H1 (cell line): ENCODE measurements at regions not wholly inside any gene's neighbourhood (a gene's known extent, or its start where the extent isn't known, plus 50 kb on each side); places are given as distances from the start of the nearest gene placed in this dataset.

Source experiments
- CTCF ChIA-PET: fragments of 300-600 bp; sonication (Branson Sonifier 250); formaldehyde crosslinking; loops from one replicate; lab custom pipeline; 2021; ENCODE audit not compliant: partially characterized antibody; lab: Charles Lee
- POLR2A ChIA-PET: fragments of 300-600 bp; sonication (Branson Sonifier 250); formaldehyde crosslinking; loops from one replicate; lab custom pipeline; 2021; ENCODE audit warnings: inconsistent platforms; ENCODE audit not compliant: partially characterized antibody; lab: Charles Lee
- DNase-seq, 2 experiments: peaks; one replicate each; pipeline versions ENCODE4 v3.0.0 to v3.0.0-alpha.2; 2010 to 2022; ENCODE audit warnings: low spot score in 2 of 2, low read depth in 1 of 2, mixed read lengths in 1 of 2
- FAIRE-seq: peaks from 2 replicates; lab custom pipeline; 2011; peaks lifted over from hg19 to GRCh38; lab: Jason Lieb, UNC
- H2AFZ ChIP-seq: 2 replicates; pipeline ENCODE4 v1.8.1; 2012; ENCODE audit warnings: low read length, inconsistent platforms
- H2AK5ac ChIP-seq: 2 replicates; pipeline ENCODE4 v1.6.1; 2013; ENCODE audit warnings: low read depth, low read length
- H2BK120ac ChIP-seq: replicated peaks from 2 replicates; pipeline ENCODE3; 2013; ENCODE audit warnings: low read depth, low read length, inconsistent platforms
- H2BK12ac ChIP-seq: 2 replicates; pipeline ENCODE4 v1.6.1; 2013; ENCODE audit warnings: low read depth, low read length
- H2BK15ac ChIP-seq: 2 replicates; pipeline ENCODE4 v1.6.1; 2013; ENCODE audit warnings: low read length
- H2BK20ac ChIP-seq: 2 replicates; pipeline ENCODE4 v1.6.1; 2013; ENCODE audit warnings: low read length
- H2BK5ac ChIP-seq: 2 replicates; pipeline ENCODE4 v1.6.1; 2013; ENCODE audit warnings: low read depth, low read length
- H3K14ac ChIP-seq: 2 replicates; pipeline ENCODE4 v1.6.1; 2013; ENCODE audit warnings: inconsistent platforms; ENCODE audit not compliant: insufficient read length
- H3K18ac ChIP-seq: 2 replicates; pipeline ENCODE4 v1.6.1; 2013; ENCODE audit warnings: low read length; ENCODE audit errors: extremely low read depth
- H3K23ac ChIP-seq: 2 replicates; pipeline ENCODE4 v1.6.1; 2013; ENCODE audit warnings: inconsistent platforms; ENCODE audit not compliant: insufficient read length
- H3K23me2 ChIP-seq: 2 replicates; pipeline ENCODE4 v1.6.1; 2013; ENCODE audit warnings: low read depth, low read length
- H3K27ac ChIP-seq: 2 replicates; pipeline ENCODE4 v1.6.1; 2011; ENCODE audit warnings: low read depth, low read length, inconsistent platforms
- H3K27me3 ChIP-seq, 4 experiments: replicated peaks in 1 of 4; 1 replicate in 1 of 4; 2 replicates in 3 of 4; pipeline versions ENCODE4 v1.6.1 to v1.8.1; 2011 to 2013; ENCODE audit warnings: low read length in 3 of 4, mild to moderate bottlenecking in 3 of 4, inconsistent platforms in 2 of 4, mixed read lengths in 2 of 4, moderate library complexity in 1 of 4; ENCODE audit not compliant: control insufficient read depth in 3 of 4, insufficient read depth in 3 of 4; ENCODE audit errors: extremely low read depth in 1 of 4
- H3K36me3 ChIP-seq, 4 experiments: 2 replicates each; pipeline versions ENCODE4 v1.6.1 to v1.8.1; 2011 to 2013; ENCODE audit warnings: mild to moderate bottlenecking in 4 of 4, low read length in 3 of 4, moderate library complexity in 2 of 4, control low read depth in 1 of 4, inconsistent platforms in 1 of 4; ENCODE audit not compliant: insufficient read depth in 4 of 4, control insufficient read depth in 2 of 4
- H3K4ac ChIP-seq: replicated peaks from 2 replicates; pipeline ENCODE3; 2013; ENCODE audit warnings: low read length, low read depth, mixed read lengths, inconsistent platforms; ENCODE audit not compliant: insufficient read length
- H3K4me1 ChIP-seq, 4 experiments: replicated peaks in 1 of 4; 1 replicate in 1 of 4; 2 replicates in 3 of 4; pipeline versions ENCODE4 v1.6.1 to v1.8.1; 2011 to 2013; ENCODE audit warnings: low read length in 3 of 4, inconsistent platforms in 2 of 4, mixed read lengths in 1 of 4; ENCODE audit not compliant: insufficient read depth in 4 of 4, control insufficient read depth in 3 of 4
- H3K4me2 ChIP-seq, 2 experiments: 2 replicates each; pipeline versions ENCODE4 v1.6.1 to v1.8.1; 2011 to 2013; ENCODE audit warnings: low read depth in 2 of 2, low read length in 2 of 2, control low read depth in 1 of 2, inconsistent platforms in 1 of 2, mild to moderate bottlenecking in 1 of 2; ENCODE audit not compliant: insufficient read depth in 1 of 2
- H3K4me3 ChIP-seq, 4 experiments: fragments of 200-600, 300-600 bp in 1 of 4; sonication (generic), shearing (Covaris generic), sonication (Bioruptor Twin) in 1 of 4; 2 replicates each; pipeline versions ENCODE4 v1.5.1 to v1.8.1; 2011 to 2016; ENCODE audit warnings: low read length in 4 of 4, low read depth in 3 of 4, control low read depth in 2 of 4, inconsistent platforms in 2 of 4, mild to moderate bottlenecking in 2 of 4, mixed read lengths in 1 of 4, moderate library complexity in 1 of 4; ENCODE audit not compliant: insufficient read depth in 2 of 4; ENCODE audit errors: extremely low read depth in 1 of 4
- H3K56ac ChIP-seq: replicated peaks from 2 replicates; pipeline ENCODE3; 2013; ENCODE audit warnings: low read depth, mild to moderate bottlenecking, mixed read lengths, low read length, inconsistent platforms; ENCODE audit not compliant: insufficient read length
- H3K79me1 ChIP-seq: 2 replicates; pipeline ENCODE4 v1.6.1; 2013; ENCODE audit warnings: low read depth, low read length, control low read depth
- H3K79me2 ChIP-seq, 2 experiments: 2 replicates each; pipeline versions ENCODE4 v1.6.1 to v1.8.1; 2012 to 2013; ENCODE audit warnings: low read length in 2 of 2, mild to moderate bottlenecking in 2 of 2, inconsistent platforms in 1 of 2; ENCODE audit not compliant: insufficient read depth in 2 of 2, control insufficient read depth in 1 of 2
- H3K9ac ChIP-seq, 4 experiments: replicated peaks in 1 of 4; 1 replicate in 1 of 4; 2 replicates in 3 of 4; pipeline versions ENCODE4 v1.6.1 to v1.8.1; 2011 to 2013; ENCODE audit warnings: low read depth in 3 of 4, low read length in 3 of 4, control low read depth in 2 of 4, mild to moderate bottlenecking in 2 of 4, moderate library complexity in 2 of 4, inconsistent platforms in 1 of 4; ENCODE audit errors: extremely low read depth in 1 of 4
- H3K9me3 ChIP-seq, 2 experiments: 2 replicates each; pipeline versions ENCODE4 v1.6.1 to v1.8.1; 2012 to 2013; ENCODE audit warnings: mild to moderate bottlenecking in 2 of 2, moderate library complexity in 2 of 2, control low read depth in 1 of 2, inconsistent platforms in 1 of 2, low read depth in 1 of 2, low read length in 1 of 2, mixed read lengths in 1 of 2; ENCODE audit not compliant: insufficient read depth in 2 of 2
- H4K20me1 ChIP-seq, 2 experiments: replicated peaks in 1 of 2; 2 replicates each; pipeline versions ENCODE3 to v1.8.1; 2011 to 2013; ENCODE audit warnings: inconsistent platforms in 2 of 2, low read length in 2 of 2, mild to moderate bottlenecking in 1 of 2; ENCODE audit not compliant: insufficient read depth in 2 of 2, control insufficient read depth in 1 of 2
- H4K5ac ChIP-seq: 2 replicates; pipeline ENCODE4 v1.6.1; 2013; ENCODE audit warnings: low read length, low read depth, mixed read lengths, inconsistent platforms; ENCODE audit not compliant: insufficient read length
- H4K8ac ChIP-seq: 2 replicates; pipeline ENCODE4 v1.8.0; 2013; ENCODE audit warnings: mild to moderate bottlenecking, moderate library complexity, low read length, inconsistent platforms; ENCODE audit not compliant: insufficient read depth; ENCODE audit errors: extremely low read depth
- H4K91ac ChIP-seq: replicated peaks from 2 replicates; pipeline ENCODE3; 2013; ENCODE audit warnings: low read length, mixed read lengths, inconsistent platforms; ENCODE audit not compliant: insufficient read length
- CBX8 ChIP-seq: fragments of 300-800, 300-1000 bp; sonication (generic); IDR thresholded peaks from 2 replicates; pipeline ENCODE4 v1.7.1; 2016; ENCODE audit warnings: low read depth, low read length, borderline replicate concordance
- CEBPB ChIP-seq: IDR thresholded peaks from 2 replicates; pipeline ENCODE4 v1.6.1; 2012; ENCODE audit warnings: low read depth, low read length
- CREB1 ChIP-seq: IDR thresholded peaks from 2 replicates; pipeline ENCODE4 v1.6.1; 2012; ENCODE audit warnings: inconsistent platforms
- GABPA ChIP-seq: IDR thresholded peaks from 2 replicates; pipeline ENCODE4 v1.6.1; 2011; ENCODE audit warnings: mild to moderate bottlenecking, low read length, moderate library complexity, borderline replicate concordance; ENCODE audit not compliant: insufficient read depth
- JUN ChIP-seq: IDR thresholded peaks from 2 replicates; pipeline ENCODE4 v1.6.1; 2011; ENCODE audit warnings: low read depth, mild to moderate bottlenecking, improper control_type of control experiment, low read length
- MAX ChIP-seq: IDR thresholded peaks from 2 replicates; pipeline ENCODE4 v1.6.1; 2012; ENCODE audit warnings: inconsistent platforms
- NRF1 ChIP-seq: IDR thresholded peaks from 2 replicates; pipeline ENCODE4 v1.6.1; 2011; ENCODE audit warnings: mild to moderate bottlenecking, low read depth, low read length, improper control_type of control experiment
- POLR2AphosphoS5 ChIP-seq: IDR thresholded peaks from 2 replicates; pipeline ENCODE4 v1.6.1; 2011; ENCODE audit warnings: low read depth, low read length
- POU5F1 ChIP-seq: IDR thresholded peaks from 2 replicates; pipeline ENCODE4 v1.6.1; 2011; ENCODE audit warnings: low read depth, mild to moderate bottlenecking, low read length, moderate library complexity
- RFX5 ChIP-seq: IDR thresholded peaks from 2 replicates; pipeline ENCODE4 v1.6.1; 2011; ENCODE audit warnings: low read depth, low read length, improper control_type of control experiment, borderline replicate concordance
- SAP30 ChIP-seq: fragments of 300-600 bp; sonication (generic); IDR thresholded peaks from 2 replicates; pipeline ENCODE4 v1.7.1; 2012; ENCODE audit warnings: low read length, moderate library complexity, mild to moderate bottlenecking, inconsistent platforms; ENCODE audit not compliant: insufficient read depth, insufficient replicate concordance
- SP2 ChIP-seq: IDR thresholded peaks from 2 replicates; pipeline ENCODE4 v1.6.1; 2012; ENCODE audit warnings: mild to moderate bottlenecking, low read length, inconsistent platforms
- SRF ChIP-seq: IDR thresholded peaks from 2 replicates; pipeline ENCODE4 v1.6.1; 2011; ENCODE audit warnings: mild to moderate bottlenecking, low read depth, low read length, moderate library complexity
- TAF1 ChIP-seq: IDR thresholded peaks from 2 replicates; pipeline ENCODE4 v1.6.1; 2011; ENCODE audit warnings: mild to moderate bottlenecking, low read depth, low read length
- WGBS, 2 experiments: shearing (Covaris generic) in 1 of 2; methylation state at CpG; one replicate each; pipeline versions ENCODE4 v1.1.6 to v1.1.7; 2013 to 2015; ENCODE audit warnings: low lambda C conversion rate in 2 of 2, mixed read lengths in 2 of 2, inconsistent platforms in 1 of 2, low coverage in 1 of 2, missing lambda C conversion rate in 1 of 2; ENCODE audit not compliant: insufficient replicate concordance in 2 of 2, insufficient coverage in 1 of 2, insufficient read length in 1 of 2; ENCODE audit errors: extremely low coverage in 1 of 2, missing lambda C conversion rate in 1 of 2; 5-methylcytosine and 5-hydroxymethylcytosine counted together

- no peak for DNase-seq
- WGBS, 2 experiments = 81% methylated on average over 3 of the region's 3 CpGs; no CpG with 5 or more reads in 1 of the 2 experiments
- CTCF ChIA-PET = no interaction called here
- H3K23me2 ChIP-seq = no peaks in the 10 kb centered on the region; the same call in 1 of the 2 replicates
- H3K4me3 ChIP-seq = no peak overlapping the region
- H2BK5ac ChIP-seq = no peak overlapping the region
- H3K56ac ChIP-seq = no peak overlapping the region
- H4K20me1 ChIP-seq = no peaks in the 10 kb centered on the region
- H3K4ac ChIP-seq = no peak overlapping the region
- no peak overlapping the region for H2BK12ac ChIP-seq
- H3K27ac ChIP-seq = no peak overlapping the region
- no peaks in the 10 kb centered on the region for H3K79me2 ChIP-seq
- no peak overlapping the region for H4K8ac ChIP-seq
- no peaks in the 10 kb centered on the region for H3K4me1 ChIP-seq
- H3K27me3 ChIP-seq = no peaks in the 10 kb centered on the region
- H3K9me3 ChIP-seq = 0 out of 4 replicates have a peak, but pooled peaks cover 0 to 1% of the 10 kb centered on the region in 2 experiments
- TF ChIP-seq NRF1 = no peak
- no peak for TF ChIP-seq CEBPB
- no peak for TF ChIP-seq MAX
- TF ChIP-seq POLR2AphosphoS5 = no peak
- no peak for TF ChIP-seq JUN
- TF ChIP-seq POU5F1 = no peak
- TF ChIP-seq CBX8 = no peak
- no peak for TF ChIP-seq SP2
- TF ChIP-seq RFX5 = no peak
- TF ChIP-seq GABPA = no peak
- no peak for TF ChIP-seq CREB1
- no peak for TF ChIP-seq SRF
- no peak for TF ChIP-seq SAP30
- no peak for TF ChIP-seq TAF1
- no peak overlapping the region for H2AK5ac ChIP-seq
- no peak overlapping the region for H2BK15ac ChIP-seq
- POLR2A ChIA-PET = no interaction called here
- no peak overlapping the region for H2AFZ ChIP-seq
- no peak overlapping the region for H2BK120ac ChIP-seq
- H3K23ac ChIP-seq = no peak overlapping the region
- FAIRE-seq = no peak
- no peaks in the 10 kb centered on the region for H3K36me3 ChIP-seq
- H3K79me1 ChIP-seq = no peaks in the 10 kb centered on the region
- H3K18ac ChIP-seq = no peak overlapping the region
- no peak overlapping the region for H4K91ac ChIP-seq
- no peak overlapping the region for H3K4me2 ChIP-seq
- no peak overlapping the region for H2BK20ac ChIP-seq
- no peak overlapping the region for H4K5ac ChIP-seq
- H3K14ac ChIP-seq = no peak overlapping the region
- no peak overlapping the region for H3K9ac ChIP-seq
These were observed 208.2 kb upstream of the INHBA start for GRCh38 chr7:41910940-41911600.
